GM12892 (cell line): ENCODE measurements at regions not wholly inside any gene's neighbourhood (a gene's known extent, or its start where the extent isn't known, plus 50 kb on each side); places are given as distances from the start of the nearest gene placed in this dataset.
"Not testable (repeated sequence)": the region's sequence is repeated elsewhere in the genome, so short reads cannot be mapped to it uniquely, and the experiment has no call there.

Source experiments
- POLR2A ChIP-seq: IDR thresholded peaks from 2 replicates; pipeline ENCODE4 v1.6.1; 2011; ENCODE audit warnings: low read depth, low read length, control low read depth
- TAF1 ChIP-seq: IDR thresholded peaks from 2 replicates; pipeline ENCODE4 v1.6.1; 2011; ENCODE audit warnings: low read depth, mild to moderate bottlenecking, control low read depth, low read length, borderline replicate concordance

GRCh38 chr4:11947629-11948028 is 518.9 kb upstream of the HS3ST1 start:
- TF ChIP-seq POLR2A, TAF1: not testable (repeated sequence)
